H1 (cell line): ENCODE measurements at regions not wholly inside any gene's neighbourhood (a gene's known extent, or its start where the extent isn't known, plus 50 kb on each side); places are given as distances from the start of the nearest gene placed in this dataset.

Experiments used
- CTCF ChIA-PET: fragments of 300-600 bp; sonication (Branson Sonifier 250); formaldehyde crosslinking; loops from one replicate; lab custom pipeline; 2021; ENCODE audit not compliant: partially characterized antibody; lab: Charles Lee
- POLR2A ChIA-PET: fragments of 300-600 bp; sonication (Branson Sonifier 250); formaldehyde crosslinking; loops from one replicate; lab custom pipeline; 2021; ENCODE audit warnings: inconsistent platforms; ENCODE audit not compliant: partially characterized antibody; lab: Charles Lee
- DNase-seq, 2 experiments: peaks; one replicate each; pipeline versions ENCODE4 v3.0.0 to v3.0.0-alpha.2; 2010 to 2022; ENCODE audit warnings: low spot score in 2 of 2, low read depth in 1 of 2, mixed read lengths in 1 of 2
- FAIRE-seq: peaks from 2 replicates; lab custom pipeline; 2011; peaks lifted over from hg19 to GRCh38; lab: Jason Lieb, UNC
- H2AFZ ChIP-seq: 2 replicates; pipeline ENCODE4 v1.8.1; 2012; ENCODE audit warnings: low read length, inconsistent platforms
- H2AK5ac ChIP-seq: 2 replicates; pipeline ENCODE4 v1.6.1; 2013; ENCODE audit warnings: low read depth, low read length
- H2BK120ac ChIP-seq: replicated peaks from 2 replicates; pipeline ENCODE3; 2013; ENCODE audit warnings: low read depth, low read length, inconsistent platforms
- H2BK12ac ChIP-seq: 2 replicates; pipeline ENCODE4 v1.6.1; 2013; ENCODE audit warnings: low read depth, low read length
- H2BK15ac ChIP-seq: 2 replicates; pipeline ENCODE4 v1.6.1; 2013; ENCODE audit warnings: low read length
- H2BK20ac ChIP-seq: 2 replicates; pipeline ENCODE4 v1.6.1; 2013; ENCODE audit warnings: low read length
- H2BK5ac ChIP-seq: 2 replicates; pipeline ENCODE4 v1.6.1; 2013; ENCODE audit warnings: low read depth, low read length
- H3K14ac ChIP-seq: 2 replicates; pipeline ENCODE4 v1.6.1; 2013; ENCODE audit warnings: inconsistent platforms; ENCODE audit not compliant: insufficient read length
- H3K18ac ChIP-seq: 2 replicates; pipeline ENCODE4 v1.6.1; 2013; ENCODE audit warnings: low read length; ENCODE audit errors: extremely low read depth
- H3K23ac ChIP-seq: 2 replicates; pipeline ENCODE4 v1.6.1; 2013; ENCODE audit warnings: inconsistent platforms; ENCODE audit not compliant: insufficient read length
- H3K23me2 ChIP-seq: 2 replicates; pipeline ENCODE4 v1.6.1; 2013; ENCODE audit warnings: low read depth, low read length
- H3K27ac ChIP-seq: 2 replicates; pipeline ENCODE4 v1.6.1; 2011; ENCODE audit warnings: low read depth, low read length, inconsistent platforms
- H3K27me3 ChIP-seq, 4 experiments: replicated peaks in 1 of 4; 1 replicate in 1 of 4; 2 replicates in 3 of 4; pipeline versions ENCODE4 v1.6.1 to v1.8.1; 2011 to 2013; ENCODE audit warnings: low read length in 3 of 4, mild to moderate bottlenecking in 3 of 4, inconsistent platforms in 2 of 4, mixed read lengths in 2 of 4, moderate library complexity in 1 of 4; ENCODE audit not compliant: control insufficient read depth in 3 of 4, insufficient read depth in 3 of 4; ENCODE audit errors: extremely low read depth in 1 of 4
- H3K36me3 ChIP-seq, 4 experiments: 2 replicates each; pipeline versions ENCODE4 v1.6.1 to v1.8.1; 2011 to 2013; ENCODE audit warnings: mild to moderate bottlenecking in 4 of 4, low read length in 3 of 4, moderate library complexity in 2 of 4, control low read depth in 1 of 4, inconsistent platforms in 1 of 4; ENCODE audit not compliant: insufficient read depth in 4 of 4, control insufficient read depth in 2 of 4
- H3K4ac ChIP-seq: replicated peaks from 2 replicates; pipeline ENCODE3; 2013; ENCODE audit warnings: low read length, low read depth, mixed read lengths, inconsistent platforms; ENCODE audit not compliant: insufficient read length
- H3K4me1 ChIP-seq, 4 experiments: replicated peaks in 1 of 4; 1 replicate in 1 of 4; 2 replicates in 3 of 4; pipeline versions ENCODE4 v1.6.1 to v1.8.1; 2011 to 2013; ENCODE audit warnings: low read length in 3 of 4, inconsistent platforms in 2 of 4, mixed read lengths in 1 of 4; ENCODE audit not compliant: insufficient read depth in 4 of 4, control insufficient read depth in 3 of 4
- H3K4me2 ChIP-seq, 2 experiments: 2 replicates each; pipeline versions ENCODE4 v1.6.1 to v1.8.1; 2011 to 2013; ENCODE audit warnings: low read depth in 2 of 2, low read length in 2 of 2, control low read depth in 1 of 2, inconsistent platforms in 1 of 2, mild to moderate bottlenecking in 1 of 2; ENCODE audit not compliant: insufficient read depth in 1 of 2
- H3K4me3 ChIP-seq, 4 experiments: fragments of 200-600, 300-600 bp in 1 of 4; sonication (generic), shearing (Covaris generic), sonication (Bioruptor Twin) in 1 of 4; 2 replicates each; pipeline versions ENCODE4 v1.5.1 to v1.8.1; 2011 to 2016; ENCODE audit warnings: low read length in 4 of 4, low read depth in 3 of 4, control low read depth in 2 of 4, inconsistent platforms in 2 of 4, mild to moderate bottlenecking in 2 of 4, mixed read lengths in 1 of 4, moderate library complexity in 1 of 4; ENCODE audit not compliant: insufficient read depth in 2 of 4; ENCODE audit errors: extremely low read depth in 1 of 4
- H3K56ac ChIP-seq: replicated peaks from 2 replicates; pipeline ENCODE3; 2013; ENCODE audit warnings: low read depth, mild to moderate bottlenecking, mixed read lengths, low read length, inconsistent platforms; ENCODE audit not compliant: insufficient read length
- H3K79me1 ChIP-seq: 2 replicates; pipeline ENCODE4 v1.6.1; 2013; ENCODE audit warnings: low read depth, low read length, control low read depth
- H3K79me2 ChIP-seq, 2 experiments: 2 replicates each; pipeline versions ENCODE4 v1.6.1 to v1.8.1; 2012 to 2013; ENCODE audit warnings: low read length in 2 of 2, mild to moderate bottlenecking in 2 of 2, inconsistent platforms in 1 of 2; ENCODE audit not compliant: insufficient read depth in 2 of 2, control insufficient read depth in 1 of 2
- H3K9ac ChIP-seq, 4 experiments: replicated peaks in 1 of 4; 1 replicate in 1 of 4; 2 replicates in 3 of 4; pipeline versions ENCODE4 v1.6.1 to v1.8.1; 2011 to 2013; ENCODE audit warnings: low read depth in 3 of 4, low read length in 3 of 4, control low read depth in 2 of 4, mild to moderate bottlenecking in 2 of 4, moderate library complexity in 2 of 4, inconsistent platforms in 1 of 4; ENCODE audit errors: extremely low read depth in 1 of 4
- H3K9me3 ChIP-seq, 2 experiments: 2 replicates each; pipeline versions ENCODE4 v1.6.1 to v1.8.1; 2012 to 2013; ENCODE audit warnings: mild to moderate bottlenecking in 2 of 2, moderate library complexity in 2 of 2, control low read depth in 1 of 2, inconsistent platforms in 1 of 2, low read depth in 1 of 2, low read length in 1 of 2, mixed read lengths in 1 of 2; ENCODE audit not compliant: insufficient read depth in 2 of 2
- H4K20me1 ChIP-seq, 2 experiments: replicated peaks in 1 of 2; 2 replicates each; pipeline versions ENCODE3 to v1.8.1; 2011 to 2013; ENCODE audit warnings: inconsistent platforms in 2 of 2, low read length in 2 of 2, mild to moderate bottlenecking in 1 of 2; ENCODE audit not compliant: insufficient read depth in 2 of 2, control insufficient read depth in 1 of 2
- H4K5ac ChIP-seq: 2 replicates; pipeline ENCODE4 v1.6.1; 2013; ENCODE audit warnings: low read length, low read depth, mixed read lengths, inconsistent platforms; ENCODE audit not compliant: insufficient read length
- H4K8ac ChIP-seq: 2 replicates; pipeline ENCODE4 v1.8.0; 2013; ENCODE audit warnings: mild to moderate bottlenecking, moderate library complexity, low read length, inconsistent platforms; ENCODE audit not compliant: insufficient read depth; ENCODE audit errors: extremely low read depth
- H4K91ac ChIP-seq: replicated peaks from 2 replicates; pipeline ENCODE3; 2013; ENCODE audit warnings: low read length, mixed read lengths, inconsistent platforms; ENCODE audit not compliant: insufficient read length
- CEBPB ChIP-seq: IDR thresholded peaks from 2 replicates; pipeline ENCODE4 v1.6.1; 2012; ENCODE audit warnings: low read depth, low read length
- JUN ChIP-seq: IDR thresholded peaks from 2 replicates; pipeline ENCODE4 v1.6.1; 2011; ENCODE audit warnings: low read depth, mild to moderate bottlenecking, improper control_type of control experiment, low read length
- WGBS, 2 experiments: shearing (Covaris generic) in 1 of 2; methylation state at CpG; one replicate each; pipeline versions ENCODE4 v1.1.6 to v1.1.7; 2013 to 2015; ENCODE audit warnings: low lambda C conversion rate in 2 of 2, mixed read lengths in 2 of 2, inconsistent platforms in 1 of 2, low coverage in 1 of 2, missing lambda C conversion rate in 1 of 2; ENCODE audit not compliant: insufficient replicate concordance in 2 of 2, insufficient coverage in 1 of 2, insufficient read length in 1 of 2; ENCODE audit errors: extremely low coverage in 1 of 2, missing lambda C conversion rate in 1 of 2; 5-methylcytosine and 5-hydroxymethylcytosine counted together

GRCh38 chr7:57769131-57769530 lies 319.2 kb downstream of the ZNF716 start:
- no peak for FAIRE-seq
- H2BK5ac ChIP-seq = no peak overlapping the region
- H2BK12ac ChIP-seq = no peak overlapping the region
- H3K56ac ChIP-seq = no peak overlapping the region
- H3K4me1 ChIP-seq = no peaks in the 10 kb centered on the region
- no peak overlapping the region for H2BK15ac ChIP-seq
- no peaks in the 10 kb centered on the region for H3K36me3 ChIP-seq
- CTCF ChIA-PET = no interaction called here
- no peak overlapping the region for H3K23ac ChIP-seq
- DNase-seq = no peak
- no peaks in the 10 kb centered on the region for H3K79me1 ChIP-seq
- H3K23me2 ChIP-seq = no peaks in the 10 kb centered on the region
- no peak overlapping the region for H2AFZ ChIP-seq
- no peaks in the 10 kb centered on the region for H3K27me3 ChIP-seq
- no peak overlapping the region for H3K18ac ChIP-seq
- POLR2A ChIA-PET = no interaction called here
- no peak overlapping the region for H3K14ac ChIP-seq
- H4K8ac ChIP-seq = no peak overlapping the region
- H3K9ac ChIP-seq = no peak overlapping the region
- no peak overlapping the region for H4K91ac ChIP-seq
- H3K27ac ChIP-seq = no peak overlapping the region
- H3K4ac ChIP-seq = no peak overlapping the region
- H2AK5ac ChIP-seq = no peak overlapping the region
- peaks cover 23 to 66% of the 10 kb centered on the region in 2 experiments; a peak in 3 of 4 replicates for H3K9me3 ChIP-seq
- H3K4me2 ChIP-seq = no peak overlapping the region
- H4K20me1 ChIP-seq = no peaks in the 10 kb centered on the region
- no peaks in the 10 kb centered on the region for H3K79me2 ChIP-seq
- WGBS, 2 experiments = 76% methylated on average over 5 of the region's 5 CpGs; no CpG with 5 or more reads in 1 of the 2 experiments
- TF ChIP-seq CEBPB = no peak
- no peak for TF ChIP-seq JUN
- no peak overlapping the region for H4K5ac ChIP-seq
- no peak overlapping the region for H2BK120ac ChIP-seq
- H3K4me3 ChIP-seq = no peak overlapping the region
- H2BK20ac ChIP-seq = no peak overlapping the region
